CD4-positive, alpha-beta T cell treated with Interleukin-4 for 4 hours (primary cell): ENCODE measurements at regions not wholly inside any gene's neighbourhood (a gene's known extent, or its start where the extent isn't known, plus 50 kb on each side); places are given as distances from the start of the nearest gene placed in this dataset.

Experiments used
- DNase-seq: peaks from one replicate; pipeline ENCODE4 v3.0.0-alpha.2; 2020

- no peak for DNase-seq
Observed at GRCh38 chr18:71194438-71194837, 905.6 kb downstream of the SOCS6 start.

- DNase-seq, result no peak
Observed at GRCh38 chr18:71189581-71189980, 900.7 kb downstream of the SOCS6 start.

- no peak for DNase-seq
Observed at GRCh38 chr18:71168557-71169145, 879.8 kb downstream of the SOCS6 start.

GRCh38 chr18:71136487-71136886 lies 847.6 kb downstream of the SOCS6 start:
- no peak for DNase-seq

GRCh38 chr18:71134122-71134521 lies 845.3 kb downstream of the SOCS6 start:
- DNase-seq, result no peak

DNA sequence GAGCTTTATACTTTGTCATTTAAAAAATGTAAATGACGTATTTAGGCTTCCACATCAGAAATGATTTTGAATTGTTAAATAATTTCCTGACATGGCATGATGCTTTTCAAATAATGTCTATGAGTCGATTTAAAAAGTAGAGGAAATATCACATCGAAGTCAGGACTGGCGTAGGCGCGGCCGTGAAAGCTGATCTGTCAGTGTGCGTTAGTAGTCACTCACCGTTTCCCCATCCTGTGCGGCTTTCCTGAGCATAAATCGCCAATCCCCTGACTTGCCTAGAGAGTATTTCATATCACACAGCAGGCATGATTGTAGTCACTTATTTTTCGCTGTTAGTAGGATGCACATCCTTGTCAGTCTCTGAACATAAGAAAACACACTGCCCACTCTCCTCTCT lies 843.1 kb downstream of the SOCS6 start:
- no peak for DNase-seq

DNA sequence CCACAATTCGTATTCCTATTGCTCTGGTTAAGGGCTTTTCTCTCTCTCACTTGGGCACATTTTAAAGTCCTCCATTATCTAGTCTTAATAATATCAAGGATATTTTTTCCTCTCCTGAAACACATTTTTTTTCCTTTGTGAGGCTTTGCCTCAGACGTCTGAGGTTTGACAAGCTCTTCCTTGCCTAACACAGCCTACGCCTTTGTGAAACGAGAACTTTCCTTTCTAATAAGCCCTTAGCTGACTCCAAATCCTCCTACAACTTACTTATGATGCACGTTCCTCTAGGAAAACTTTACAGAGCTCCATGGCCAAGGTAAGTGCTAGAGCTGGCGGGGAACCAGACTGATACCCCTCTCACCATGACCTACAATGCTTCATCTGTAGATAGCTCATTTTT lies 841.5 kb downstream of the SOCS6 start:
- DNase-seq, result no peak

DNA sequence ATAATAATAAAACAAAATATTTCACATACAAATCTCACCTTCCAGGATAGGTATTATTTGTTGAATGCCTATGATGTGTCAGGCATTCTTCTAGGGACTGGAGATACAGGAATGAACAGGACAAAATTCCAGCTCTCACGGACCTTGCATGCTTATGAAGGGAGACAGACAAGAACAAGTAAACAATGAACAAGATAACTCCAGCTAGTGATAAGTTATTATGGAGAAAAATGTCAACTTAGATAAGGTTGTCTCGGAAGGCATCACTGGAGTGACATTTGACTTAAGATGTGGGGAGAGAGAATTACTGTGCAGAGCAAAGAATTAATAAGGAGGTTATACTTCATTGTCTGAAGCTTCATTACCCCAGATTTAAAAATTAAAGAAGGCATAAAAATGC lies 836.7 kb downstream of the SOCS6 start:
- no peak for DNase-seq

- no peak for DNase-seq
Observed at GRCh38 chr18:71116535-71116934, 827.7 kb downstream of the SOCS6 start.

DNA sequence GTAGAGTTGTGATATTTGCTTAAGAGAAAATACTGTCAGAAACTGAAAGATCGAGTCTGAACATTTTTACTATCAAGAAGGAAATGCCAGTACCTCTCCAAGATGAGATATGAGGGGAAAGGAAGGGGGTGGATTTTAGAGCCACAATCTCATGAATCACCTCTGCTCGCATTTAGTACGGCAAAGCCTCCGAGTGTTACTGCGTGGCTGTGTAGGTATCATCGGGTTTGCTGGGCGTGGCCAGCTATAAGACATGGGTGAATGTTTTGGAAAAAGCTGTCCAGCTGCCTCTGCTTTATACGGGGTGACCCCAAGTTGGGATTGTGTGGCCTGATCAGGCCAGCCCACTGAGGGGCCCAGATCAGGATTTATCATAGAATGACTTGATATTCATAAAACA lies 826.4 kb downstream of the SOCS6 start:
- DNase-seq, result no peak

DNA sequence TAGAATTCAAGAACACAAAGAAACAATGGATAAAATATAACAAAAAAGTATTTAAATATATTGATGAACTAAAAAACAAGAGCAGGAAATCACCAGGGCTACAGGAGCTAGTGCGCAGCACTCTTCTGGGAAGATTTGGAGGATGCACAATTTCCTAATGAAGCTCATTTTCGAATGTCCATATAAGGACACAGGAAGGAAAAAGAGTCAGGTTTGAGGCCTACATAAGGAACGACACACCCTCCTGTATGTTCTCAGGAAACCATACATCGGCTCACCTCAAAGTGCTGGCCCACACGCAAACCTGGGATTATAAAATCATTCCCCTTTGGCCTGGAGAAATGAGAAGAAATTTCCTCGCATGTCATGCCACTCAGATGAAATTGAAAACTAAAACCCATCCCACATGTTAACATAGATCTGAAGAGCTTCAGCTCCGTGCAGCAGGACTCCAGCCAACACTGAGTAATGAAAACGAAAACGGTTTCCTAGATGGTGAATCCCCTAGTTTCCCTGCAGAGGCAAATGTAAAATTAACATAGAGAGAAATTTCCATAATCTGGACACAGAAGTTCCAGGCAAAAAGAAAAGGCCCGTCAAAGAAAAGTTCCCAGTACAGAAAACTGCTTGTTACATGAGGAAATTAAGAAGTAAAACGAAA lies 825.8 kb downstream of the SOCS6 start:
- DNase-seq, result no peak

GRCh38 chr18:71107244-71107643 lies 818.4 kb downstream of the SOCS6 start:
- DNase-seq, result no peak

GRCh38 chr18:71106701-71107100 lies 817.9 kb downstream of the SOCS6 start:
- no peak for DNase-seq

DNA sequence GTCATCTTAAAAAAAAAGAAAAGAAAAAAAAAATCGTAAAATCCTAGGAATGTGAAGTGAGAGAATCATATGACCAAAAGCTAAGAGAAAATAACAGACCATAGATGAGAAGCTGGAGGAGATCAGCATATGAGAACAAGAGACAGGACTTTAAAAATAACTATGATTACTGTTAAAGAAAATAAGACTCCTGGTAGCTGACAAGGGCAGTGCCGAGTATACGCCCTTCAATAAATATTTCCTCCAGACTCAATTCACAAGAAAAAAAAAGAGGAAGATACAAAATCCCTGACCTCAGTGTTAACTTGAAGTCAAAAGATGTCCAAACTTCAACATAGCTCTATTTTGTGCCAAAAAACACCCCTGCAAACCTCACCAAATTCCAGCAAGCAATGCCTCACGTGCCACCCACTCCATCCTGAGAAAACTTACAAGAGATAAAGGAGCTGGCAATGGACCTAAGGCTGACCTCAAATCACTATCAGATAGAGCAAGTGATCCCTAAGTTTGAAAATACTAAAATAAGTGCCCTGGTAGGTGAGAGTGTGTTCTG lies 817.2 kb downstream of the SOCS6 start:
- no peak for DNase-seq

- no peak for DNase-seq
Observed at GRCh38 chr18:71105078-71105819, 816.4 kb downstream of the SOCS6 start.

DNA sequence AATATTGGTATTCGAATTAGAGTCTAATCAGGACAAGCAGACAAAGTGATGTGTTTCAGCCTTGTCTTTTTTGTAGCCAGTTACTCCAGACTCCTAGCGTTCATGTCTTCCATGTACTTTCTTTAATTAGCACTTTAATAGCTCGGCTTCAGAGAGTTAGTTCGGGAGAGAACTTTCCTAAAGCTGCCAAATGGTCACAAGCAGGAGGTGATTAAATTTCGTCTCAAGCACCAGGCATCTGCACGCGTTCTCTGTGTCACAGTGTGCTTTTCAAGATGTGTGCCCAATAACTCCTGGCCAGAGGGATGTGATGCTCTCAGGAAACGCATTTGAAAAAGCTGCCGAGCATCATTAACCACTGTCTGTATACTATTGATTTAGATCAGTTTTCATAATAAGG lies 790.8 kb downstream of the SOCS6 start:
- DNase-seq, result no peak

- no peak for DNase-seq
Observed at GRCh38 chr18:71077451-71077850, 788.6 kb downstream of the SOCS6 start.

DNA sequence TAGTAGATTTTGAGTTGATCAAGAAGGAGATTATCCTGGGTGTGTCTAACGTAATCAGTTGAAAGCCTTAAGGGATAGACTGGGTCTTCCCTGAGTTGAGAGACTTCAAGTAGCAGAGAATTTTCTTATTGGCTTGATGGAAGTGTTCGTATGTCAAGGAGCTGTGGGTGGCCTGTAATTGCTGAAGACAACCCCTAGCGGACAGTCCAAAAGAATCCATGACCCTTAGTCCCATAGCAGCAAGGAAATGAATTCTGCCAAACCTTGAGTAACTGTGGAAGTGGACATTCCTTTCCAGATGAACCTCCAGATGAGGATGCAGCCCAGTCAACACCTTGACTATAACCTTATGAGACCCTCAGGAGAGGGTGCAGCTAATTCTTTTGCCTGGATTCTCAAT lies 786.3 kb downstream of the SOCS6 start:
- no peak for DNase-seq

GRCh38 chr18:71068338-71068737 lies 779.5 kb downstream of the SOCS6 start:
- DNase-seq, result no peak

DNA sequence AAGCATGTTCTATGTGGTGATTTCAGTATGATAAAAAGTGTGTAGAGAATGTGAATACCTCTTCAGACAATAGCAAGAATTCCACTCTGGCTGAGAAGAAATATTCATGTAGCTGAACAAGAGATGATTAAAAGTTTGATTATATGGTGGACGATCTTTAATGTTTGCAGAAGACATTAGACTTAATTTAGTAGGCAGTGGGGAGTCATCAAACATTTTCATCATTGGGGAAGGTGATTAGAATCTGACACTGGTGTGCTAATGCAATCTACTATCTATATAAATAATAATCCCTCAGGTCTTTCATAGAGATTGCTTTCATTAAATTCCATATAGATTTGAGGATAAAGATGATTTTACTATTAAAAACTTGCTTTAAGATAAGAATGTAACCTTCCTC lies 761.0 kb downstream of the SOCS6 start:
- DNase-seq, result no peak

- DNase-seq, result no peak
Observed at GRCh38 chr18:71047882-71048281, 759.0 kb downstream of the SOCS6 start.

DNA sequence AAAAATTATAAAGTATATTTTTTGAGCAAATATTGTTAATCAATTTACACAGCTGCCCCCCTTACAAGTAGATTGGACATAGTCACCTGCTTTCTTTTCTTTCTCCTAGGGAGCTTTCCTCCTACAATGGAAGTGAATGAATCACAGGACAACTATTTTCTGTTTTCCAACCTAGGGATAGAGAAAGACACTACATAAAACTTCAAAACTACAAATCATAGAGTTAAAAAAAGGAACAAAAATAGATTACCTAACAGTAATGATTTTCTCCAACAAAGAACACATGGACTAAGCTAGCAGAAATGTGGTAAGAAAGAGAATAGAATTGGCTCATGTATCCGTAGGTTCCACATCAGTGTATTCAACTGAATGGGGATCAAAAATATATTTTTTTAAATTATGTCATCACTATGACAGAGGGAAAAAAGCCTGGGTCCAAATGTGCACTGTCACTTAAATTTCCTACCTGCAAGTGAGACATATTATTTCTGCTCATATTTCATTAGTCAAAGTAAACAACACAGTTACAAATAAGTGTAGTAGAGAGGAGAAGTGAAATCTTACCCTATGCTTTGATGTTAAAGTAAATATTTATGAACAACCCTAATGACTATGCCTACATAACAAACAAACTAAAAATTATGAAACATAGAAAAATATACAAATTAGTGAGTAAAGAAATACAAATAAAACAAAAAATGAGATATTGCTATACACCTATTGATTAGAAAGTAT lies 756.7 kb downstream of the SOCS6 start:
- DNase-seq, result no peak

DNA sequence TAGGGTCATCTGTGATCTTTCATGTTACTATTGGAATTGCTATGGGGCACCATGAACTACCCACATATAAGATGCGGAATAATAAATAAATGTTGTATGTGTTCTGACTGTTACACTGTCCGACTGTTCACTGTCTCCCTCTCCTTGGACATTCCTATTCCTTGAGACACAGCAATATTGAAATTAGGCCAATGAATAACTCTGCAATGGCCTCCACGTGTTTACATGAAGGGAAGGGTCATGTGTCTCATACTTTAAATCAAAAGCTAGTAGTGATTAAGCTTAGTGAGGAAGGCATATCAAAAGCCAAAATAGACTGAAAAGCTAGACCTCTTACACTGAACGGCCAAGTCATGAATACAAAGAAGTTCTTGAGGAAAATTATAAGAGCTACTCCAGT lies 751.3 kb downstream of the SOCS6 start:
- no peak for DNase-seq
